H1 (cell line): ENCODE measurements at regions not wholly inside any gene's neighbourhood (a gene's known extent, or its start where the extent isn't known, plus 50 kb on each side); places are given as distances from the start of the nearest gene placed in this dataset.

Experiments
- CTCF ChIA-PET: fragments of 300-600 bp; sonication (Branson Sonifier 250); formaldehyde crosslinking; loops from one replicate; lab custom pipeline; 2021; ENCODE audit not compliant: partially characterized antibody; lab: Charles Lee
- POLR2A ChIA-PET: fragments of 300-600 bp; sonication (Branson Sonifier 250); formaldehyde crosslinking; loops from one replicate; lab custom pipeline; 2021; ENCODE audit warnings: inconsistent platforms; ENCODE audit not compliant: partially characterized antibody; lab: Charles Lee
- DNase-seq, 2 experiments: peaks; one replicate each; pipeline versions ENCODE4 v3.0.0 to v3.0.0-alpha.2; 2010 to 2022; ENCODE audit warnings: low spot score in 2 of 2, low read depth in 1 of 2, mixed read lengths in 1 of 2
- FAIRE-seq: peaks from 2 replicates; lab custom pipeline; 2011; peaks lifted over from hg19 to GRCh38; lab: Jason Lieb, UNC
- H2AFZ ChIP-seq: 2 replicates; pipeline ENCODE4 v1.8.1; 2012; ENCODE audit warnings: low read length, inconsistent platforms
- H2AK5ac ChIP-seq: 2 replicates; pipeline ENCODE4 v1.6.1; 2013; ENCODE audit warnings: low read depth, low read length
- H2BK120ac ChIP-seq: replicated peaks from 2 replicates; pipeline ENCODE3; 2013; ENCODE audit warnings: low read depth, low read length, inconsistent platforms
- H2BK12ac ChIP-seq: 2 replicates; pipeline ENCODE4 v1.6.1; 2013; ENCODE audit warnings: low read depth, low read length
- H2BK15ac ChIP-seq: 2 replicates; pipeline ENCODE4 v1.6.1; 2013; ENCODE audit warnings: low read length
- H2BK20ac ChIP-seq: 2 replicates; pipeline ENCODE4 v1.6.1; 2013; ENCODE audit warnings: low read length
- H2BK5ac ChIP-seq: 2 replicates; pipeline ENCODE4 v1.6.1; 2013; ENCODE audit warnings: low read depth, low read length
- H3K14ac ChIP-seq: 2 replicates; pipeline ENCODE4 v1.6.1; 2013; ENCODE audit warnings: inconsistent platforms; ENCODE audit not compliant: insufficient read length
- H3K18ac ChIP-seq: 2 replicates; pipeline ENCODE4 v1.6.1; 2013; ENCODE audit warnings: low read length; ENCODE audit errors: extremely low read depth
- H3K23ac ChIP-seq: 2 replicates; pipeline ENCODE4 v1.6.1; 2013; ENCODE audit warnings: inconsistent platforms; ENCODE audit not compliant: insufficient read length
- H3K23me2 ChIP-seq: 2 replicates; pipeline ENCODE4 v1.6.1; 2013; ENCODE audit warnings: low read depth, low read length
- H3K27ac ChIP-seq: 2 replicates; pipeline ENCODE4 v1.6.1; 2011; ENCODE audit warnings: low read depth, low read length, inconsistent platforms
- H3K27me3 ChIP-seq, 4 experiments: replicated peaks in 1 of 4; 1 replicate in 1 of 4; 2 replicates in 3 of 4; pipeline versions ENCODE4 v1.6.1 to v1.8.1; 2011 to 2013; ENCODE audit warnings: low read length in 3 of 4, mild to moderate bottlenecking in 3 of 4, inconsistent platforms in 2 of 4, mixed read lengths in 2 of 4, moderate library complexity in 1 of 4; ENCODE audit not compliant: control insufficient read depth in 3 of 4, insufficient read depth in 3 of 4; ENCODE audit errors: extremely low read depth in 1 of 4
- H3K36me3 ChIP-seq, 4 experiments: 2 replicates each; pipeline versions ENCODE4 v1.6.1 to v1.8.1; 2011 to 2013; ENCODE audit warnings: mild to moderate bottlenecking in 4 of 4, low read length in 3 of 4, moderate library complexity in 2 of 4, control low read depth in 1 of 4, inconsistent platforms in 1 of 4; ENCODE audit not compliant: insufficient read depth in 4 of 4, control insufficient read depth in 2 of 4
- H3K4ac ChIP-seq: replicated peaks from 2 replicates; pipeline ENCODE3; 2013; ENCODE audit warnings: low read length, low read depth, mixed read lengths, inconsistent platforms; ENCODE audit not compliant: insufficient read length
- H3K4me1 ChIP-seq, 4 experiments: replicated peaks in 1 of 4; 1 replicate in 1 of 4; 2 replicates in 3 of 4; pipeline versions ENCODE4 v1.6.1 to v1.8.1; 2011 to 2013; ENCODE audit warnings: low read length in 3 of 4, inconsistent platforms in 2 of 4, mixed read lengths in 1 of 4; ENCODE audit not compliant: insufficient read depth in 4 of 4, control insufficient read depth in 3 of 4
- H3K4me2 ChIP-seq, 2 experiments: 2 replicates each; pipeline versions ENCODE4 v1.6.1 to v1.8.1; 2011 to 2013; ENCODE audit warnings: low read depth in 2 of 2, low read length in 2 of 2, control low read depth in 1 of 2, inconsistent platforms in 1 of 2, mild to moderate bottlenecking in 1 of 2; ENCODE audit not compliant: insufficient read depth in 1 of 2
- H3K4me3 ChIP-seq, 4 experiments: fragments of 200-600, 300-600 bp in 1 of 4; sonication (generic), shearing (Covaris generic), sonication (Bioruptor Twin) in 1 of 4; 2 replicates each; pipeline versions ENCODE4 v1.5.1 to v1.8.1; 2011 to 2016; ENCODE audit warnings: low read length in 4 of 4, low read depth in 3 of 4, control low read depth in 2 of 4, inconsistent platforms in 2 of 4, mild to moderate bottlenecking in 2 of 4, mixed read lengths in 1 of 4, moderate library complexity in 1 of 4; ENCODE audit not compliant: insufficient read depth in 2 of 4; ENCODE audit errors: extremely low read depth in 1 of 4
- H3K56ac ChIP-seq: replicated peaks from 2 replicates; pipeline ENCODE3; 2013; ENCODE audit warnings: low read depth, mild to moderate bottlenecking, mixed read lengths, low read length, inconsistent platforms; ENCODE audit not compliant: insufficient read length
- H3K79me1 ChIP-seq: 2 replicates; pipeline ENCODE4 v1.6.1; 2013; ENCODE audit warnings: low read depth, low read length, control low read depth
- H3K79me2 ChIP-seq, 2 experiments: 2 replicates each; pipeline versions ENCODE4 v1.6.1 to v1.8.1; 2012 to 2013; ENCODE audit warnings: low read length in 2 of 2, mild to moderate bottlenecking in 2 of 2, inconsistent platforms in 1 of 2; ENCODE audit not compliant: insufficient read depth in 2 of 2, control insufficient read depth in 1 of 2
- H3K9ac ChIP-seq, 4 experiments: replicated peaks in 1 of 4; 1 replicate in 1 of 4; 2 replicates in 3 of 4; pipeline versions ENCODE4 v1.6.1 to v1.8.1; 2011 to 2013; ENCODE audit warnings: low read depth in 3 of 4, low read length in 3 of 4, control low read depth in 2 of 4, mild to moderate bottlenecking in 2 of 4, moderate library complexity in 2 of 4, inconsistent platforms in 1 of 4; ENCODE audit errors: extremely low read depth in 1 of 4
- H3K9me3 ChIP-seq, 2 experiments: 2 replicates each; pipeline versions ENCODE4 v1.6.1 to v1.8.1; 2012 to 2013; ENCODE audit warnings: mild to moderate bottlenecking in 2 of 2, moderate library complexity in 2 of 2, control low read depth in 1 of 2, inconsistent platforms in 1 of 2, low read depth in 1 of 2, low read length in 1 of 2, mixed read lengths in 1 of 2; ENCODE audit not compliant: insufficient read depth in 2 of 2
- H4K20me1 ChIP-seq, 2 experiments: replicated peaks in 1 of 2; 2 replicates each; pipeline versions ENCODE3 to v1.8.1; 2011 to 2013; ENCODE audit warnings: inconsistent platforms in 2 of 2, low read length in 2 of 2, mild to moderate bottlenecking in 1 of 2; ENCODE audit not compliant: insufficient read depth in 2 of 2, control insufficient read depth in 1 of 2
- H4K5ac ChIP-seq: 2 replicates; pipeline ENCODE4 v1.6.1; 2013; ENCODE audit warnings: low read length, low read depth, mixed read lengths, inconsistent platforms; ENCODE audit not compliant: insufficient read length
- H4K8ac ChIP-seq: 2 replicates; pipeline ENCODE4 v1.8.0; 2013; ENCODE audit warnings: mild to moderate bottlenecking, moderate library complexity, low read length, inconsistent platforms; ENCODE audit not compliant: insufficient read depth; ENCODE audit errors: extremely low read depth
- H4K91ac ChIP-seq: replicated peaks from 2 replicates; pipeline ENCODE3; 2013; ENCODE audit warnings: low read length, mixed read lengths, inconsistent platforms; ENCODE audit not compliant: insufficient read length
- CBX8 ChIP-seq: fragments of 300-800, 300-1000 bp; sonication (generic); IDR thresholded peaks from 2 replicates; pipeline ENCODE4 v1.7.1; 2016; ENCODE audit warnings: low read depth, low read length, borderline replicate concordance
- HDAC2 ChIP-seq, 2 experiments: fragments of 300-600 bp in 1 of 2; sonication (generic) in 1 of 2; IDR thresholded peaks; 2 replicates each; pipeline ENCODE4 v1.6.1; 2011 to 2012; ENCODE audit warnings: low read depth in 2 of 2, low read length in 2 of 2, mild to moderate bottlenecking in 2 of 2, moderate library complexity in 2 of 2, borderline replicate concordance in 1 of 2, inconsistent platforms in 1 of 2
- NANOG ChIP-seq: IDR thresholded peaks from 2 replicates; pipeline ENCODE4 v1.6.1; 2011; ENCODE audit warnings: low read length, low read depth, mild to moderate bottlenecking, inconsistent platforms; ENCODE audit not compliant: insufficient read depth, poor library complexity, severe bottlenecking
- POLR2AphosphoS5 ChIP-seq: IDR thresholded peaks from 2 replicates; pipeline ENCODE4 v1.6.1; 2011; ENCODE audit warnings: low read depth, low read length
- RAD21 ChIP-seq, 2 experiments: IDR thresholded peaks in 1 of 2; conservative IDR thresholded peaks in 1 of 2; 2 replicates each; pipeline ENCODE4 v1.6.1; 2011; ENCODE audit warnings: low read depth in 2 of 2, low read length in 2 of 2, improper control_type of control experiment in 1 of 2, inconsistent platforms in 1 of 2, mild to moderate bottlenecking in 1 of 2, moderate library complexity in 1 of 2
- SUZ12 ChIP-seq: fragments of 200-600 bp; sonication (generic); IDR thresholded peaks from 2 replicates; pipeline ENCODE4 v1.6.1; 2012; ENCODE audit warnings: mild to moderate bottlenecking, inconsistent platforms, low read length, moderate library complexity, mixed read lengths
- TF ChIP-seq, protein P1 (sequence below): IDR thresholded peaks from 2 replicates; pipeline ENCODE4 v1.6.1; 2012; ENCODE audit warnings: inconsistent platforms

- no peak overlapping the region for H2AFZ ChIP-seq
- no peak overlapping the region for H2BK5ac ChIP-seq
- DNase-seq = no peak
- H4K91ac ChIP-seq = no peak overlapping the region
- no peak overlapping the region for H3K56ac ChIP-seq
- no peak overlapping the region for H3K4me3 ChIP-seq
- H4K5ac ChIP-seq = no peak overlapping the region
- H3K27ac ChIP-seq = no peak overlapping the region
- no peaks in the 10 kb centered on the region for H3K9me3 ChIP-seq
- H3K36me3 ChIP-seq = no peaks in the 10 kb centered on the region
- CTCF ChIA-PET = no interaction called here
- H2BK120ac ChIP-seq = no peak overlapping the region
- no peak for FAIRE-seq
- no peak overlapping the region for H2AK5ac ChIP-seq
- H2BK20ac ChIP-seq = no peak overlapping the region
- no peak overlapping the region for H3K4ac ChIP-seq
- no peak overlapping the region for H3K18ac ChIP-seq
- no peak overlapping the region for H2BK15ac ChIP-seq
- no peak overlapping the region for H3K4me2 ChIP-seq
- H3K4me1 ChIP-seq = no peaks in the 10 kb centered on the region
- no peaks in the 10 kb centered on the region for H3K27me3 ChIP-seq
- no peak for TF ChIP-seq POLR2AphosphoS5
- no peak for TF ChIP-seq HDAC2 (IDR thresholded peaks at IDR 0.05; ENCODE audit: borderline replicate concordance in 1 of 2, low read depth in 2 of 2, low read length in 2 of 2)
- TF ChIP-seq RAD21 (IDR thresholded peaks at IDR 0.05 in 1 of 2, conservative IDR thresholded peaks at IDR 0.05 in 1 of 2; ENCODE audit: low read depth in 2 of 2, low read length in 2 of 2) = no peak
- TF ChIP-seq NANOG = no peak
- TF ChIP-seq SUZ12 = no peak
- TF ChIP-seq, protein P1, sequence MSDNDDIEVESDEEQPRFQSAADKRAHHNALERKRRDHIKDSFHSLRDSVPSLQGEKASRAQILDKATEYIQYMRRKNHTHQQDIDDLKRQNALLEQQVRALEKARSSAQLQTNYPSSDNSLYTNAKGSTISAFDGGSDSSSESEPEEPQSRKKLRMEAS = no peak
- no peak for TF ChIP-seq CBX8
- H3K9ac ChIP-seq = no peak overlapping the region
- H2BK12ac ChIP-seq = no peak overlapping the region
- H3K23ac ChIP-seq = no peak overlapping the region
- H3K79me2 ChIP-seq = no peaks in the 10 kb centered on the region
- no peaks in the 10 kb centered on the region for H3K23me2 ChIP-seq
- POLR2A ChIA-PET = no interaction called here
- H4K8ac ChIP-seq = no peak overlapping the region
- no peak overlapping the region for H3K14ac ChIP-seq
- H4K20me1 ChIP-seq = no peaks in the 10 kb centered on the region
- no peaks in the 10 kb centered on the region for H3K79me1 ChIP-seq
Observed at GRCh38 chr6:141033101-141033500, 1099.6 kb upstream of the GJE1 start.
